Calu3 (cell line): ENCODE measurements at regions not wholly inside any gene's neighbourhood (a gene's known extent, or its start where the extent isn't known, plus 50 kb on each side); places are given as distances from the start of the nearest gene placed in this dataset.

Experiments
- BruUV-seq: library from RNA; stranded (reverse); fragments of 400-500 nt; replicated peaks from 2 replicates; lab custom pipeline; 2021; lab: Mats Ljungman, UMichigan
- CTCF ChIA-PET: fragments of 300-600 bp; sonication (Branson Sonifier 250); formaldehyde crosslinking; loops from one replicate; lab custom pipeline; 2022; ENCODE audit warnings: antibody characterized with exemption; lab: Charles Lee
- DNase-seq: peaks from one replicate; pipeline ENCODE4 v3.0.0; 2022
- H3K27ac Mint-ChIP-seq: one replicate; pipeline ENCODE4 v1.8.0; 2022; ENCODE audit warnings: mixed read lengths; ENCODE audit not compliant: unreplicated experiment
- H3K27me3 Mint-ChIP-seq: one replicate; pipeline ENCODE4 v1.8.0; 2022; ENCODE audit warnings: mixed read lengths; ENCODE audit not compliant: unreplicated experiment
- H3K36me3 Mint-ChIP-seq: one replicate; pipeline ENCODE4 v1.8.0; 2022; ENCODE audit warnings: mild to moderate bottlenecking, moderate library complexity, mixed read lengths; ENCODE audit not compliant: insufficient read depth, unreplicated experiment
- H3K4me1 Mint-ChIP-seq: one replicate; pipeline ENCODE4 v1.8.0; 2022; ENCODE audit warnings: mild to moderate bottlenecking, low read depth, mixed read lengths; ENCODE audit not compliant: unreplicated experiment
- H3K4me3 Mint-ChIP-seq: one replicate; pipeline ENCODE4 v1.8.0; 2022; ENCODE audit warnings: mild to moderate bottlenecking, low read depth, moderate library complexity, mixed read lengths; ENCODE audit not compliant: unreplicated experiment
- H3K9me3 Mint-ChIP-seq: one replicate; pipeline ENCODE4 v1.8.0; 2022; ENCODE audit warnings: low read depth, mixed read lengths; ENCODE audit not compliant: unreplicated experiment
- intact Hi-C: fragments of 100-400 bp; cut with micrococcal nuclease; formaldehyde crosslinking; loops from one replicate; pipeline ENCODE4 v1.10.0; 2022; ENCODE audit not compliant: unreplicated experiment
- TF ChIP-seq, protein P1 (sequence below): fragments of 200-600 bp; IDR thresholded peaks from one replicate; pipeline ENCODE4 v1.8.0; 2022; ENCODE audit warnings: antibody characterized with exemption; ENCODE audit not compliant: unreplicated experiment

DNA sequence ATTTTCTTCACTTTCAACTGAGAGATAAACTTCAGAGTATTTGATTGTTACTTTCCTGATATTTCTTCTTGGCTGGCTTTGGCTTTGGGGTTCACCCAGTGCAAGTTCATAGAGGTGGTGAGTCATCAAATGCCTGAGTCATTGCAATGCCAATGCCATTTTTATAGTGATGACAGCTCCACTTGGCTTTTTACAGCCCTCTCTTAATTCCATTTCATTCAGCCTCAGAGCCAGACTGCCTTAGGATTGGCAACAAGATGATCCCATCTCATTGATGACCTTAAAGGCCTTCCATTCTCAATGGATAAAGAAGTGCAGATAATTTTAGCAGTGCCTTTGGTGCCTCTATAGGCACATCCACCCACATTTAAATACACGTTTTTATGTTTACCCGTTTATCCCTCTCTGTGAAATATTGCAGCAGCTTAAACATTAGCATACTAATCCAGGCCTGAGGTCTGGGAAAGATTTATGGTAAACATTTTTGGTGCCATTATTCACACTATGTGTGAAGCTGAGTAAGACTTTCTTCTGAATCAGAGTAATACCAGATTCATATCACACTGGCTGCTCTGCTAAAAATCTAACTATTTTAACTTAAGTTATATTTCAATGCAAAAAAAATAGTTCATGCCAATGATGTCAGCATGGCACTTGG, 88.9 kb upstream of the TYRP1 start:
- Mint-ChIP-seq H3K4me3 (no peak overlapping the region), H3K27ac (no peak overlapping the region), H3K4me1 (no peaks in the 10 kb centered on the region), H3K27me3 (no peaks in the 10 kb centered on the region), H3K36me3 (no peaks in the 10 kb centered on the region), H3K9me3 (no peaks in the 10 kb centered on the region)
- DNase-seq: peak; percentile 8
- CTCF ChIA-PET: no interaction called here
- intact Hi-C loops: no loop called here
- no TSS peak for BruUV-seq
- TF ChIP-seq, protein P1, sequence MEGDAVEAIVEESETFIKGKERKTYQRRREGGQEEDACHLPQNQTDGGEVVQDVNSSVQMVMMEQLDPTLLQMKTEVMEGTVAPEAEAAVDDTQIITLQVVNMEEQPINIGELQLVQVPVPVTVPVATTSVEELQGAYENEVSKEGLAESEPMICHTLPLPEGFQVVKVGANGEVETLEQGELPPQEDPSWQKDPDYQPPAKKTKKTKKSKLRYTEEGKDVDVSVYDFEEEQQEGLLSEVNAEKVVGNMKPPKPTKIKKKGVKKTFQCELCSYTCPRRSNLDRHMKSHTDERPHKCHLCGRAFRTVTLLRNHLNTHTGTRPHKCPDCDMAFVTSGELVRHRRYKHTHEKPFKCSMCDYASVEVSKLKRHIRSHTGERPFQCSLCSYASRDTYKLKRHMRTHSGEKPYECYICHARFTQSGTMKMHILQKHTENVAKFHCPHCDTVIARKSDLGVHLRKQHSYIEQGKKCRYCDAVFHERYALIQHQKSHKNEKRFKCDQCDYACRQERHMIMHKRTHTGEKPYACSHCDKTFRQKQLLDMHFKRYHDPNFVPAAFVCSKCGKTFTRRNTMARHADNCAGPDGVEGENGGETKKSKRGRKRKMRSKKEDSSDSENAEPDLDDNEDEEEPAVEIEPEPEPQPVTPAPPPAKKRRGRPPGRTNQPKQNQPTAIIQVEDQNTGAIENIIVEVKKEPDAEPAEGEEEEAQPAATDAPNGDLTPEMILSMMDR: no peak

DNA sequence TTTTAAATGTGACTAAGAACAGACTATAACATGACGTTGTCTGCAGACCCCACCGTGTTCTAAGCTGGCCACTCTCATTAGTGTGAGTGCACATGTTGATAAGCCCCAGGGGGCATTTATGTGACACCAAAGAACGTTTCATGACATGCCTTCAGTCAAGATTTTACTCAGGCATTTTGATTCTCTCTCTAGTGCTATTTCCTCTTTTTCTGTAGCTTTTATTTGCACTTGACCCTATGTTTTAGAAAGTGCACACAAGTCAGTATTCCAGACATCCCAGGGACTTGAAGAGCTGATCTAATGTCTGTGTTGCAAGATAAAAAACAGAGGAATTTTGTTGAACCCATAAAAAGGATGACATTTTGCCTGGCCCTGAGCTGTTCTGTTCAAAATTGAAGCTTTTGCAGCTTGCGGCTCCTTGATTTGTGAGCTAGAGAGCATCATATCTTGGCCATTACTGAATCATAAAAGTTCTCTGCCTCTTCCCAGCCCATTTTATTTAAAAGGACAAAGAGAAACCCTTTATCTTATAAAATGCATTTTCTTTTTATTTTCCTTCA, 80.9 kb upstream of the TYRP1 start:
- TF ChIP-seq, protein P1: no peak

DNA sequence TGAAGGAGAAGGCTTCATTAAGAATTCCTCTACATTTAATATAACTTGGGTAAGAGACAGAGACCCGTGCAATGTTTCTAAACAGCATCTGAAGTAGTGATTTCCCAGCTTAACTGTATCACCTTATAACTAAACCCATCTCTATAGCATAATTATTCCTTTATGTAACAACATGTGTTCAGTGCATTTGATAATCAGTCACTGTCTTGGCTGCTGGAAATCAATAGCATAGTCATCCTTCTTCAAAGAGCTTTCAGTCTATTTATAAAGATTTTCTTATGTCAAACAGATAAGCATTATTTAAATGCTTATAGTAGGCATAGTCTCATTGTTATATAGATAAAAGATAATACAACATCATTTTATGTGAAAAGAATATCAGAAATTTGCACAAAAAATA, 80.1 kb upstream of the TYRP1 start:
- intact Hi-C loops: no loop called here
- CTCF ChIA-PET: no interaction called here
- no TSS peak for BruUV-seq
- Mint-ChIP-seq H3K4me1 (no peaks in the 10 kb centered on the region), H3K27ac (no peak overlapping the region), H3K9me3 (no peaks in the 10 kb centered on the region), H3K27me3 (no peaks in the 10 kb centered on the region), H3K36me3 (no peaks in the 10 kb centered on the region), H3K4me3 (no peak overlapping the region)
- DNase-seq: no peak
- TF ChIP-seq, protein P1: no peak

More for the DNA sequence above, 80.9 kb upstream of the TYRP1 start:
- CTCF ChIA-PET: no interaction called here
- DNase-seq: no peak
- intact Hi-C loops: no loop called here
- Mint-ChIP-seq H3K27me3 (no peaks in the 10 kb centered on the region), H3K9me3 (no peaks in the 10 kb centered on the region), H3K36me3 (no peaks in the 10 kb centered on the region), H3K27ac (no peak overlapping the region), H3K4me3 (no peak overlapping the region), H3K4me1 (no peaks in the 10 kb centered on the region)
- no TSS peak for BruUV-seq

DNA sequence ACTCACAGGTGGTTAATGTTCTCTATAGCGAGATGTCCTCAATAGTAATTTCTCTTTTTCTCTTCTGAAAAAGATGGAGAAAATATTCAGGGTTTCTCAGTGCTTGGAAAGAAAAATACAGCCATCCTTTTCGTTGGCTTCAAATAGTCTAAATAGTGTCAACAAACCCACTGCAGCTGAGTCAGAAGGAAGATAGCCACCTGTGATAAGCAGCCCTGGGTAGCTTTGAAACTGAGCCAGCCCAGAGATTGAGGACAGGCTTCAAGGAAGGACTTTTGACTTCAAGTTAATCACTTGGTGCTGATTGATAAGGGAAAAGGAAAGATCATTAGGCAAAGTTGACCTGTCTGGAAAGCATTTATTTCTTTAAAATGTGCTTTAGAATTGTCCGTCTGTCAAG, 78.7 kb upstream of the TYRP1 start:
- Mint-ChIP-seq H3K27me3 (no peaks in the 10 kb centered on the region), H3K4me1 (no peaks in the 10 kb centered on the region), H3K36me3 (no peaks in the 10 kb centered on the region), H3K9me3 (no peaks in the 10 kb centered on the region), H3K4me3 (no peak overlapping the region), H3K27ac (no peak overlapping the region)
- TF ChIP-seq, protein P1: no peak
- BruUV-seq: no TSS peak
- CTCF ChIA-PET: no interaction called here
- intact Hi-C loops: no loop called here
- DNase-seq: no peak
